ENCODE measurements at regions not wholly inside any gene's neighbourhood (a gene's known extent, or its start where the extent isn't known, plus 50 kb on each side); places are given as distances from the start of the nearest gene placed in this dataset.

DNA sequence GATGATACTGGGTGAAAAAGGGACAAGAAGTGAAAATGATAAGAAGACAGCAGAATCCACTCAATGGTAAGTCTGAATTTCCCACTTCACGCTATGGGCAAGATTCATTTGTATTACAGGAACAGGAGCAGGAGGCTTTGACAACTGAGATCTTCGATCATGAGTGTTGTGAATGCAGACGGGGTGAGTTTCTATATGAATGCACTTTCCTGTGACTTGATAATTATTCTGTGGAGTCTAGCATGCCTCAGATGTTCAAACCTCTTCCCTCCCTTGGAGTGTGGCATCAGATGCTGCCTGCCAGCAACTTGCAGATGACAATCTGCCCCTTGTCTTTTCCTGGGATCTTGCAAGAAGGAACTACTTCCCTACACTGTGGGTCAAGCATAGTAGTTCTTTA lies 225.4 kb downstream of the HLX start:
- TF ChIP-seq GATA2 (IDR thresholded peaks at IDR 0.05; ENCODE audit: low read depth, low read length), result no peak
- TF ChIP-seq GATA3 (IDR thresholded peaks at IDR 0.05; ENCODE audit: low read depth, low read length), result no peak

All from SH-SY5Y (cell line).